HCT116 (cell line): ENCODE measurements at regions not wholly inside any gene's neighbourhood (a gene's known extent, or its start where the extent isn't known, plus 50 kb on each side); places are given as distances from the start of the nearest gene placed in this dataset.

ENCODE experiments used
- ATAC-seq: fragments of 200-7000 bp; cut with Tn5 transposase; 2 replicates; pipeline ENCODE4 v1.9.1; 2020; ENCODE audit warnings: mild to moderate bottlenecking, moderate library complexity
- BruUV-seq: library from RNA; stranded (reverse); fragments of 400-500 nt; replicated peaks from 2 replicates; lab custom pipeline; 2021; lab: Mats Ljungman, UMichigan
- CTCF ChIA-PET: fragments of 300-600 bp; sonication (Branson Sonifier 250); formaldehyde crosslinking; loops from one replicate; lab custom pipeline; 2021; ENCODE audit warnings: antibody characterized with exemption; lab: Charles Lee
- POLR2A ChIA-PET: fragments of 300-600, 350-600 bp; sonication (Branson Sonifier 250); formaldehyde crosslinking; loops from one replicate; lab custom pipeline; 2021; ENCODE audit warnings: antibody characterized with exemption; lab: Charles Lee
- RAD21 ChIA-PET, 2 experiments: fragments of 300-600 bp; sonication (Branson Sonifier 250); formaldehyde crosslinking; loops; one replicate each; lab custom pipeline; 2023; ENCODE audit warnings: low total read pairs in 2 of 2; ENCODE audit not compliant: uncharacterized antibody in 2 of 2, unreplicated experiment in 2 of 2, low non-redundant PET in 1 of 2; lab: Charles Lee
- DNase-seq: peaks from one replicate; pipeline ENCODE4 v3.0.0-alpha.2; 2010; ENCODE audit warnings: low read depth, low spot score
- H2AFZ ChIP-seq: fragments of 200-600 bp; shearing (Covaris generic), sonication (generic); 2 replicates; pipeline ENCODE4 v1.6.1; 2017; ENCODE audit warnings: low read depth, mixed run types, mixed read lengths, antibody characterized with exemption, low read length; ENCODE audit not compliant: poor library complexity, severe bottlenecking
- H3K27ac ChIP-seq: 2 replicates; pipeline ENCODE4 v1.5.1; 2012; ENCODE audit warnings: low read depth, low read length
- H3K27me3 ChIP-seq: fragments of 200-600 bp; sonication (generic); 2 replicates; pipeline ENCODE4 v1.6.1; 2016; ENCODE audit warnings: mixed run types, low read length, mixed read lengths; ENCODE audit not compliant: insufficient read depth
- H3K36me3 ChIP-seq, 2 experiments: fragments of 200-500 bp in 1 of 2; fragments of 200-600 bp in 1 of 2; sonication (Bioruptor generic) in 1 of 2; sonication (generic) in 1 of 2; 2 replicates each; pipeline versions ENCODE4 v1.5.1 to v1.6.1; 2014 to 2016; ENCODE audit warnings: low read length in 2 of 2, inconsistent platforms in 1 of 2, mixed read lengths in 1 of 2, mixed run types in 1 of 2; ENCODE audit not compliant: insufficient read depth in 2 of 2, control insufficient read depth in 1 of 2
- H3K4me1 ChIP-seq, 2 experiments: fragments of 200-600 bp in 1 of 2; sonication (generic) in 1 of 2; 2 replicates each; pipeline versions ENCODE4 v1.5.1 to v1.6.1; 2012 to 2017; ENCODE audit warnings: low read length in 2 of 2, inconsistent platforms in 1 of 2, mild to moderate bottlenecking in 1 of 2, mixed read lengths in 1 of 2, mixed run types in 1 of 2, moderate library complexity in 1 of 2; ENCODE audit not compliant: insufficient read depth in 2 of 2, control insufficient read depth in 1 of 2
- H3K4me2 ChIP-seq: fragments of 200-600 bp; sonication (generic); 2 replicates; pipeline ENCODE4 v1.6.1; 2017; ENCODE audit warnings: mixed run types, low read length, mixed read lengths
- H3K4me3 ChIP-seq, 2 experiments: fragments of 200-600 bp in 1 of 2; sonication (generic) in 1 of 2; replicated peaks in 1 of 2; 2 replicates each; pipeline ENCODE4 v1.5.1; 2011 to 2016; ENCODE audit warnings: low read length in 2 of 2, control low read depth in 1 of 2, low read depth in 1 of 2, mild to moderate bottlenecking in 1 of 2, mixed read lengths in 1 of 2, mixed run types in 1 of 2
- H3K79me2 ChIP-seq: fragments of 200-600 bp; sonication (generic); 2 replicates; pipeline ENCODE4 v1.6.1; 2017; ENCODE audit warnings: mild to moderate bottlenecking, mixed run types, low read length, moderate library complexity, mixed read lengths; ENCODE audit not compliant: insufficient read depth
- H3K9ac ChIP-seq: fragments of 200-600 bp; sonication (generic); 2 replicates; pipeline ENCODE4 v1.6.1; 2016; ENCODE audit warnings: low read length, mixed read lengths
- H3K9me2 ChIP-seq: fragments of 200-600 bp; sonication (generic), shearing (Covaris generic); 2 replicates; pipeline ENCODE4 v1.6.1; 2017; ENCODE audit warnings: mixed run types, mild to moderate bottlenecking, moderate library complexity; ENCODE audit not compliant: insufficient read depth
- H3K9me3 ChIP-seq, 2 experiments: fragments of 200-500 bp in 1 of 2; fragments of 200-600 bp in 1 of 2; sonication (Bioruptor generic) in 1 of 2; sonication (generic) in 1 of 2; 2 replicates each; pipeline ENCODE4 v1.6.1; 2014 to 2017; ENCODE audit warnings: low read length in 2 of 2, mixed read lengths in 2 of 2, inconsistent platforms in 1 of 2, low read depth in 1 of 2, mild to moderate bottlenecking in 1 of 2, mixed run types in 1 of 2, moderate library complexity in 1 of 2; ENCODE audit not compliant: control insufficient read depth in 1 of 2, insufficient read depth in 1 of 2
- H4K20me1 ChIP-seq: fragments of 200-600 bp; sonication (generic), shearing (Covaris generic); 2 replicates; pipeline ENCODE4 v1.6.1; 2017; ENCODE audit warnings: mixed run types, mild to moderate bottlenecking, moderate library complexity; ENCODE audit not compliant: insufficient read depth
- CEBPB ChIP-seq: IDR thresholded peaks from 2 replicates; pipeline ENCODE4 v1.6.1; 2012; ENCODE audit warnings: low read depth
- EGR1 ChIP-seq: IDR thresholded peaks from 2 replicates; pipeline ENCODE4 v1.6.1; 2012; ENCODE audit warnings: low read depth
- EZH2phosphoT487 ChIP-seq: fragments of 200-600 bp; IDR thresholded peaks from 2 replicates; pipeline ENCODE4 v1.6.1; 2018; ENCODE audit warnings: antibody characterized with exemption, borderline replicate concordance
- JUND ChIP-seq: IDR thresholded peaks from 2 replicates; pipeline ENCODE4 v1.6.1; 2012
- MAX ChIP-seq: IDR thresholded peaks from 2 replicates; pipeline ENCODE4 v1.6.1; 2012
- SP1 ChIP-seq: IDR thresholded peaks from 2 replicates; pipeline ENCODE4 v1.6.1; 2012; ENCODE audit warnings: low read depth
- TCF7L2 ChIP-seq: IDR thresholded peaks from 2 replicates; pipeline ENCODE4 v1.7.0; 2011; ENCODE audit warnings: borderline replicate concordance, inconsistent platforms; ENCODE audit not compliant: insufficient read depth, insufficient read length; ENCODE audit errors: extremely low read depth
- YY1 ChIP-seq: IDR thresholded peaks from 2 replicates; pipeline ENCODE4 v1.6.1; 2011; ENCODE audit warnings: low read length, low read depth, moderate library complexity, mild to moderate bottlenecking; ENCODE audit not compliant: insufficient replicate concordance; ENCODE audit errors: extremely low read depth
- ZFX ChIP-seq: fragments of 450-650 bp; IDR thresholded peaks from 2 replicates; pipeline ENCODE4 v1.6.1; 2017
- intact Hi-C: fragments of 100-400 bp; cut with micrococcal nuclease; formaldehyde crosslinking; loops from 2 replicates; pipeline ENCODE4 v1.10.0; 2022
- TF ChIP-seq, protein P1 (sequence below): IDR thresholded peaks from 2 replicates; pipeline ENCODE4 v1.6.1; 2012; ENCODE audit warnings: low read depth

GRCh38 chr3:117695321-117695720, 985.7 kb downstream of the TUSC7 start:
- H3K27ac ChIP-seq, result no peak overlapping the region
- H3K9me2 ChIP-seq, result no peaks in the 10 kb centered on the region
- no peaks in the 10 kb centered on the region; the same call in none of the 2 replicates for H3K27me3 ChIP-seq
- no peak overlapping the region for H3K4me2 ChIP-seq
- ATAC-seq (no peak), DNase-seq (no peak)
- H3K9me3 ChIP-seq, result no peaks in the 10 kb centered on the region
- no peak for TF ChIP-seq EGR1
- TF ChIP-seq SP1, result no peak
- no peak for TF ChIP-seq MAX
- no peak for TF ChIP-seq JUND
- no peak for TF ChIP-seq ZFX
- TF ChIP-seq YY1, result no peak
- TF ChIP-seq, protein P1, sequence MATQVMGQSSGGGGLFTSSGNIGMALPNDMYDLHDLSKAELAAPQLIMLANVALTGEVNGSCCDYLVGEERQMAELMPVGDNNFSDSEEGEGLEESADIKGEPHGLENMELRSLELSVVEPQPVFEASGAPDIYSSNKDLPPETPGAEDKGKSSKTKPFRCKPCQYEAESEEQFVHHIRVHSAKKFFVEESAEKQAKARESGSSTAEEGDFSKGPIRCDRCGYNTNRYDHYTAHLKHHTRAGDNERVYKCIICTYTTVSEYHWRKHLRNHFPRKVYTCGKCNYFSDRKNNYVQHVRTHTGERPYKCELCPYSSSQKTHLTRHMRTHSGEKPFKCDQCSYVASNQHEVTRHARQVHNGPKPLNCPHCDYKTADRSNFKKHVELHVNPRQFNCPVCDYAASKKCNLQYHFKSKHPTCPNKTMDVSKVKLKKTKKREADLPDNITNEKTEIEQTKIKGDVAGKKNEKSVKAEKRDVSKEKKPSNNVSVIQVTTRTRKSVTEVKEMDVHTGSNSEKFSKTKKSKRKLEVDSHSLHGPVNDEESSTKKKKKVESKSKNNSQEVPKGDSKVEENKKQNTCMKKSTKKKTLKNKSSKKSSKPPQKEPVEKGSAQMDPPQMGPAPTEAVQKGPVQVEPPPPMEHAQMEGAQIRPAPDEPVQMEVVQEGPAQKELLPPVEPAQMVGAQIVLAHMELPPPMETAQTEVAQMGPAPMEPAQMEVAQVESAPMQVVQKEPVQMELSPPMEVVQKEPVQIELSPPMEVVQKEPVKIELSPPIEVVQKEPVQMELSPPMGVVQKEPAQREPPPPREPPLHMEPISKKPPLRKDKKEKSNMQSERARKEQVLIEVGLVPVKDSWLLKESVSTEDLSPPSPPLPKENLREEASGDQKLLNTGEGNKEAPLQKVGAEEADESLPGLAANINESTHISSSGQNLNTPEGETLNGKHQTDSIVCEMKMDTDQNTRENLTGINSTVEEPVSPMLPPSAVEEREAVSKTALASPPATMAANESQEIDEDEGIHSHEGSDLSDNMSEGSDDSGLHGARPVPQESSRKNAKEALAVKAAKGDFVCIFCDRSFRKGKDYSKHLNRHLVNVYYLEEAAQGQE, result no peak
- TF ChIP-seq EZH2phosphoT487, result no peak
- no peak for TF ChIP-seq CEBPB
- TF ChIP-seq TCF7L2, result no peak
- no peaks in the 10 kb centered on the region for H3K4me1 ChIP-seq
- no peak overlapping the region for H2AFZ ChIP-seq
- ChIA-PET CTCF (no interaction called here), POLR2A (no interaction called here), RAD21 (no interaction called here)
- no peaks in the 10 kb centered on the region for H3K36me3 ChIP-seq
- H4K20me1 ChIP-seq, result no peaks in the 10 kb centered on the region
- H3K9ac ChIP-seq, result no peak overlapping the region
- H3K79me2 ChIP-seq, result no peaks in the 10 kb centered on the region
- H3K4me3 ChIP-seq, result no peak overlapping the region
- intact Hi-C loops, result no loop called here
- BruUV-seq, result no TSS peak
